ENCODE measurements at regions not wholly inside any gene's neighbourhood (a gene's known extent, or its start where the extent isn't known, plus 50 kb on each side); places are given as distances from the start of the nearest gene placed in this dataset.

GRCh38 chr3:36097209-36097608 lies 283.1 kb upstream of the STAC start:
- no peaks in the 10 kb centered on the region for H3K36me3 ChIP-seq (ENCODE audit: control insufficient read depth in 1 of 2, insufficient read depth in 2 of 2, low read length in 2 of 2)
- H3K27me3 ChIP-seq (ENCODE audit: low read depth, low read length), result no peaks in the 10 kb centered on the region

GRCh38 chr3:36114353-36114752 lies 266.0 kb upstream of the STAC start:
- Histone ChIP-seq H3K27ac (ENCODE audit: low read length) (no peak overlapping the region), H3K36me3 (ENCODE audit: control insufficient read depth in 1 of 2, insufficient read depth in 2 of 2, low read length in 2 of 2) (no peaks in the 10 kb centered on the region), H3K4me1 (ENCODE audit: control insufficient read depth in 1 of 2, insufficient read depth in 2 of 2, low read length in 2 of 2) (no peaks in the 10 kb centered on the region), H3K4me3 (ENCODE audit: low read depth in 1 of 2, low read length in 2 of 2) (no peak overlapping the region), H3K27me3 (ENCODE audit: low read depth, low read length) (no peaks in the 10 kb centered on the region), H3K9me3 (ENCODE audit: control insufficient read depth in 1 of 2, low read length in 2 of 2) (no peaks in the 10 kb centered on the region)

More at GRCh38 chr3:36097209-36097608, 283.1 kb upstream of the STAC start:
- Histone ChIP-seq H3K9me3 (ENCODE audit: control insufficient read depth in 1 of 2, low read length in 2 of 2) (no peaks in the 10 kb centered on the region), H3K4me1 (ENCODE audit: control insufficient read depth in 1 of 2, insufficient read depth in 2 of 2, low read length in 2 of 2) (no peaks in the 10 kb centered on the region), H3K4me3 (ENCODE audit: low read depth in 1 of 2, low read length in 2 of 2) (no peak overlapping the region), H3K27ac (ENCODE audit: low read length) (no peak overlapping the region)

GRCh38 chr3:36124118-36124796 lies 256.0 kb upstream of the STAC start:
- no peaks in the 10 kb centered on the region for H3K27me3 ChIP-seq (ENCODE audit: low read depth, low read length)
- no peak overlapping the region for H3K4me3 ChIP-seq (ENCODE audit: low read depth in 1 of 2, low read length in 2 of 2)
- no peak overlapping the region for H3K27ac ChIP-seq (ENCODE audit: low read length)
- no peaks in the 10 kb centered on the region for H3K4me1 ChIP-seq (ENCODE audit: control insufficient read depth in 1 of 2, insufficient read depth in 2 of 2, low read length in 2 of 2)
- peaks cover 0 to 6% of the 10 kb centered on the region in 2 donors for H3K9me3 ChIP-seq (ENCODE audit: control insufficient read depth in 1 of 2, low read length in 2 of 2)
- no peaks in the 10 kb centered on the region for H3K36me3 ChIP-seq (ENCODE audit: control insufficient read depth in 1 of 2, insufficient read depth in 2 of 2, low read length in 2 of 2)

GRCh38 chr3:36132214-36132613 lies 248.1 kb upstream of the STAC start:
- Histone ChIP-seq H3K9me3 (ENCODE audit: control insufficient read depth in 1 of 2, low read length in 2 of 2) (peaks cover 0 to 4% of the 10 kb centered on the region in 2 donors), H3K36me3 (ENCODE audit: control insufficient read depth in 1 of 2, insufficient read depth in 2 of 2, low read length in 2 of 2) (no peaks in the 10 kb centered on the region), H3K27me3 (ENCODE audit: low read depth, low read length) (no peaks in the 10 kb centered on the region), H3K27ac (ENCODE audit: low read length) (no peak overlapping the region), H3K4me3 (ENCODE audit: low read depth in 1 of 2, low read length in 2 of 2) (no peak overlapping the region), H3K4me1 (ENCODE audit: control insufficient read depth in 1 of 2, insufficient read depth in 2 of 2, low read length in 2 of 2) (no peaks in the 10 kb centered on the region)

GRCh38 chr3:36135863-36136262 lies 244.4 kb upstream of the STAC start:
- Histone ChIP-seq H3K4me3 (ENCODE audit: low read depth in 1 of 2, low read length in 2 of 2) (no peak overlapping the region), H3K36me3 (ENCODE audit: control insufficient read depth in 1 of 2, insufficient read depth in 2 of 2, low read length in 2 of 2) (no peaks in the 10 kb centered on the region), H3K27me3 (ENCODE audit: low read depth, low read length) (no peaks in the 10 kb centered on the region), H3K27ac (ENCODE audit: low read length) (no peak overlapping the region), H3K9me3 (ENCODE audit: control insufficient read depth in 1 of 2, low read length in 2 of 2) (no peaks in the 10 kb centered on the region), H3K4me1 (ENCODE audit: control insufficient read depth in 1 of 2, insufficient read depth in 2 of 2, low read length in 2 of 2) (no peaks in the 10 kb centered on the region)

GRCh38 chr3:36142746-36143145 lies 237.6 kb upstream of the STAC start:
- Histone ChIP-seq H3K27me3 (ENCODE audit: low read depth, low read length) (no peaks in the 10 kb centered on the region), H3K27ac (ENCODE audit: low read length) (no peak overlapping the region), H3K4me1 (ENCODE audit: control insufficient read depth in 1 of 2, insufficient read depth in 2 of 2, low read length in 2 of 2) (no peaks in the 10 kb centered on the region), H3K36me3 (ENCODE audit: control insufficient read depth in 1 of 2, insufficient read depth in 2 of 2, low read length in 2 of 2) (no peaks in the 10 kb centered on the region), H3K9me3 (ENCODE audit: control insufficient read depth in 1 of 2, low read length in 2 of 2) (no peaks in the 10 kb centered on the region), H3K4me3 (ENCODE audit: low read depth in 1 of 2, low read length in 2 of 2) (no peak overlapping the region)

- Histone ChIP-seq H3K9me3 (ENCODE audit: control insufficient read depth in 1 of 2, low read length in 2 of 2) (no peaks in the 10 kb centered on the region), H3K36me3 (ENCODE audit: control insufficient read depth in 1 of 2, insufficient read depth in 2 of 2, low read length in 2 of 2) (no peaks in the 10 kb centered on the region), H3K27ac (ENCODE audit: low read length) (no peak overlapping the region), H3K4me3 (ENCODE audit: low read depth in 1 of 2, low read length in 2 of 2) (no peak overlapping the region), H3K27me3 (ENCODE audit: low read depth, low read length) (no peaks in the 10 kb centered on the region), H3K4me1 (ENCODE audit: control insufficient read depth in 1 of 2, insufficient read depth in 2 of 2, low read length in 2 of 2) (no peaks in the 10 kb centered on the region)
Measured at GRCh38 chr3:36146404-36146803, 233.9 kb upstream of the STAC start.

GRCh38 chr3:36147934-36148558 lies 232.3 kb upstream of the STAC start:
- Histone ChIP-seq H3K36me3 (ENCODE audit: control insufficient read depth in 1 of 2, insufficient read depth in 2 of 2, low read length in 2 of 2) (no peaks in the 10 kb centered on the region), H3K27ac (ENCODE audit: low read length) (no peak overlapping the region), H3K27me3 (ENCODE audit: low read depth, low read length) (no peaks in the 10 kb centered on the region), H3K4me3 (ENCODE audit: low read depth in 1 of 2, low read length in 2 of 2) (no peak overlapping the region), H3K4me1 (ENCODE audit: control insufficient read depth in 1 of 2, insufficient read depth in 2 of 2, low read length in 2 of 2) (no peaks in the 10 kb centered on the region), H3K9me3 (ENCODE audit: control insufficient read depth in 1 of 2, low read length in 2 of 2) (no peaks in the 10 kb centered on the region)

GRCh38 chr3:36149447-36149865 lies 230.8 kb upstream of the STAC start:
- Histone ChIP-seq H3K27me3 (ENCODE audit: low read depth, low read length) (no peaks in the 10 kb centered on the region), H3K36me3 (ENCODE audit: control insufficient read depth in 1 of 2, insufficient read depth in 2 of 2, low read length in 2 of 2) (no peaks in the 10 kb centered on the region), H3K9me3 (ENCODE audit: control insufficient read depth in 1 of 2, low read length in 2 of 2) (no peaks in the 10 kb centered on the region), H3K4me1 (ENCODE audit: control insufficient read depth in 1 of 2, insufficient read depth in 2 of 2, low read length in 2 of 2) (no peaks in the 10 kb centered on the region), H3K27ac (ENCODE audit: low read length) (no peak overlapping the region), H3K4me3 (ENCODE audit: low read depth in 1 of 2, low read length in 2 of 2) (no peak overlapping the region)

GRCh38 chr3:36155515-36155914 lies 224.8 kb upstream of the STAC start:
- H3K4me1 ChIP-seq (ENCODE audit: control insufficient read depth in 1 of 2, insufficient read depth in 2 of 2, low read length in 2 of 2), result no peaks in the 10 kb centered on the region
- H3K27me3 ChIP-seq (ENCODE audit: low read depth, low read length), result no peaks in the 10 kb centered on the region
- H3K27ac ChIP-seq (ENCODE audit: low read length), result no peak overlapping the region
- no peak overlapping the region for H3K4me3 ChIP-seq (ENCODE audit: low read depth in 1 of 2, low read length in 2 of 2)
- H3K36me3 ChIP-seq (ENCODE audit: control insufficient read depth in 1 of 2, insufficient read depth in 2 of 2, low read length in 2 of 2), result no peaks in the 10 kb centered on the region
- H3K9me3 ChIP-seq (ENCODE audit: control insufficient read depth in 1 of 2, low read length in 2 of 2), result no peaks in the 10 kb centered on the region

- H3K4me1 ChIP-seq (ENCODE audit: control insufficient read depth in 1 of 2, insufficient read depth in 2 of 2, low read length in 2 of 2), result no peaks in the 10 kb centered on the region
- no peaks in the 10 kb centered on the region for H3K27me3 ChIP-seq (ENCODE audit: low read depth, low read length)
- H3K27ac ChIP-seq (ENCODE audit: low read length), result no peak overlapping the region
- H3K36me3 ChIP-seq (ENCODE audit: control insufficient read depth in 1 of 2, insufficient read depth in 2 of 2, low read length in 2 of 2), result no peaks in the 10 kb centered on the region
- H3K4me3 ChIP-seq (ENCODE audit: low read depth in 1 of 2, low read length in 2 of 2), result no peak overlapping the region
- H3K9me3 ChIP-seq (ENCODE audit: control insufficient read depth in 1 of 2, low read length in 2 of 2), result no peaks in the 10 kb centered on the region
Measured at GRCh38 chr3:36164400-36164799, 215.9 kb upstream of the STAC start.

Measured in muscle layer of duodenum (tissue), 2 donors.